VCaP (cell line): ENCODE measurements at regions not wholly inside any gene's neighbourhood (a gene's known extent, or its start where the extent isn't known, plus 50 kb on each side); places are given as distances from the start of the nearest gene placed in this dataset.

ENCODE experiments used
- H3K27ac ChIP-seq: fragments of 450-650 bp; 2 replicates; pipeline ENCODE4 v1.5.1; 2017
- TF ChIP-seq, protein P1 (sequence below): fragments of 450-650 bp; conservative IDR thresholded peaks from 2 replicates; pipeline ENCODE4 v1.5.1; 2017; ENCODE audit warnings: mild to moderate bottlenecking, moderate library complexity

DNA sequence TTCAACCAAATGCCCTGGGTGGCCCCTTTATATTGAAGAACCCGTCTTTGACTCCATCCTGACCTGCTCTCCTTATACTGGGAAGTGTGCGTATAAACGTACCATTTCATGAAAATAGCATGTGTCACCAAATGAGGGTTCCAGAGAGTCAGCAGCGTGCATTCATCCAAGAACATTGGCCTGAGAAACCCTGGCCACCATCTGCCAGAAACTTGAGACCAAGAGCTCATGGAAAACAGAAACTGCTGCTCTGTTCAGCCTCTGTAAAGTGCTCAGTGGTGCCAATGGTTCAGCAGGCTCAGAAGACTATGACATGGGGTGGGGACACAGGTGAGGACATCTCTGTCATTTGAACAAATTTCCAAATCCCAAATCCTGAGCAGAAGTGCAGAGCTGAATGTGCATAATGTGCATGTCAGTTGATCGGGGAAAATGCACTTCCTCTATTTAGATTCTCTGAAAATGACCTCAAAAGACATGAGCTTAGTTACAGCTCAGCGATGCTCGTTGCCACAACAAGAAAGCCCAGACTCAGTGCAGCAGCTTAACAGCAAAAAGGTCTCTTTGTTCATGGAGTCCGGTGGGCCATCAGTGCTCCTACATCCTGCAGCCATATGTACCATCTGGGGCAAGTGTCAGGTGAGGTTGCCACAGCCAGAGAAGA is 176.1 kb downstream of the ATPSCKMT start:
- TF ChIP-seq, protein P1, sequence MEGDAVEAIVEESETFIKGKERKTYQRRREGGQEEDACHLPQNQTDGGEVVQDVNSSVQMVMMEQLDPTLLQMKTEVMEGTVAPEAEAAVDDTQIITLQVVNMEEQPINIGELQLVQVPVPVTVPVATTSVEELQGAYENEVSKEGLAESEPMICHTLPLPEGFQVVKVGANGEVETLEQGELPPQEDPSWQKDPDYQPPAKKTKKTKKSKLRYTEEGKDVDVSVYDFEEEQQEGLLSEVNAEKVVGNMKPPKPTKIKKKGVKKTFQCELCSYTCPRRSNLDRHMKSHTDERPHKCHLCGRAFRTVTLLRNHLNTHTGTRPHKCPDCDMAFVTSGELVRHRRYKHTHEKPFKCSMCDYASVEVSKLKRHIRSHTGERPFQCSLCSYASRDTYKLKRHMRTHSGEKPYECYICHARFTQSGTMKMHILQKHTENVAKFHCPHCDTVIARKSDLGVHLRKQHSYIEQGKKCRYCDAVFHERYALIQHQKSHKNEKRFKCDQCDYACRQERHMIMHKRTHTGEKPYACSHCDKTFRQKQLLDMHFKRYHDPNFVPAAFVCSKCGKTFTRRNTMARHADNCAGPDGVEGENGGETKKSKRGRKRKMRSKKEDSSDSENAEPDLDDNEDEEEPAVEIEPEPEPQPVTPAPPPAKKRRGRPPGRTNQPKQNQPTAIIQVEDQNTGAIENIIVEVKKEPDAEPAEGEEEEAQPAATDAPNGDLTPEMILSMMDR: no peak
- no peak overlapping the region for H3K27ac ChIP-seq

DNA sequence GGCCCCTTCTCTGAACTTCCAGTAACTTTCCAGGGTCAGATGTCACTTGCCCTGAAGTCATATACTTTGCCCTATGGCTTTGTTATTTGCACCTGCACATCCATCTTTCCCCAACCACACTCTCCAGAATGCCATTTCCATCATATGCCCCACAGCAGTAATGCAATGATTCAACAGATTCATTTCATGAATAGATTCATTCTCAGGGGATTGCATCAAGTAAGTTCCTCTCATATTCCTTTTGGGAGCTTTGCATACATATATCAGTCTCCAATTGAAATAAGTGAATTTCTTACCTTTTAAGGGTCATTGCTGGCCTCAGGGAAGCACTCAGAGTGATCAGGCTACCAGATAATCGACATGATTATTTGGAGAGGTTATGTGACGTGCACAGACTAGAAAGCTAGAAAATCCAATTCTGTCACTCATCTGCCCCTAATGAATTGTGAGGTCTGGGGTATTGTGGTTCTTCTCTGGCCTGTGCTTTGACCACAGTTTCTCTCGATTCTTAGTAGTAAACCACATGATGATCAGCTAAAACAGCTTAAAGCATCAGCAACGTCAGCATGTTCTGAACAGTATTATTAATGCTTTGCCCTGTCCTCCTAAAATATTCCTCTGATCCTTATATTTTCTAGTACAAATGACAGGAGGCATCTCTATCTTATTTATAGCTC is 179.9 kb downstream of the ATPSCKMT start:
- TF ChIP-seq, protein P1: no peak
- no peak overlapping the region for H3K27ac ChIP-seq

DNA sequence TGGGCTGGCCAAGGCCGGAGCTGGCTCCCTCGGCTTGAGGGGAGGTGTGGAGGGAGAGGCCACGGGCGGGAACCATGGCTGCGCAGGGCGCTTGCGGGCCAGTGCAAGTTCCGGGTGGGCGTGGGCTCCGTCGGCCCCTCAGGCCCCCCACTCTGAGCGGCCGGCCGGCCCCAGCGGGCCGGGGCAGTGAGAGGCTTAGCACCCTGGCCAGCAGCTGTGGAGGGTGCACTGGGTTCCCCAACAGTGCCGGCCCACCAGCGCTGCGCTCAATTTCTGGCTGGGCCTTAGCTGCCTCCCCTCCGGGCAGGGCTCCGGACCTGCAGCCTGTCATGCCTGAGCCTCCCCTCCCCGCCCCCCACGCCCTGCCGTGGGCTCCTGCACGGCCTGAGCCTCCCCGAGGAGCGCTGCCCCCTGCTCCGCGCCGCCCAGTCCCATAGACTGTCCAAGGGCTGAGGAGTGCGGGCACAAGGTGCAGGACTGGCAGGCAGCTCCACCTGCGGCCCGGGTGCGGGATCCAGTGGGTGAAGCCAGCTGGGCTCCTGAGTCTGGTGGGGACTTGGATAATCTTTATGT is 184.2 kb downstream of the ATPSCKMT start:
- TF ChIP-seq, protein P1: no peak

DNA sequence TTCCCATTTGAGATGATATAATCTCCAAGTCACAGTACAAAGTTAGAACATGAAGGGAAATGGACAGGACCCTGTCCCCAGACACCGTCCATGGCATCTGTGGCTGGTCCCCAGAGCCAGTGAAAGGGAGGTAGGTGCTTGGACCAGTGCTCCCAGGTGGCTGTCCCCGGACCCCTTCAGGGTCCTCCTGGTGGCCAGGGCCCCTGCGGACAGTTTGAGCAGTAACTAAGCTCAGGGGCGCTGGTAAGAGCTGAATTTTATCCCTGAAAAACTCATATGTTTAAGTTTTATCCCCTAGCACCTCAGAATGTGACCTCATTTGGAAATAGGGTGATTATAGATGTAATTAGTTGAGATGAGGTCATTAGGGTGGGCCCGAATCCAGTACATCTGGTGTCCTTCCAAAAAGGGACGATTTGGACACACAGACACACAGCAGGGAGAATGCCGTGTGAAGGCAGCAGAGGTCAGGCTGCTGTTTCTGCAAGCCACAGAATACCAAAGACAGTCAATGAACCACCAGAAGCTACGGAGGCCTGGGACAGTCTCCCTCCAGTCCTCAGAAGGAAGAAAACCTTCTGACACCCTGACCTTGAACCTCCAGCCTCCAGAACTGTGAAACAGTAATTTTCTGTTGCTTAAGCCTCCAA is 185.0 kb downstream of the ATPSCKMT start:
- no peak overlapping the region for H3K27ac ChIP-seq
- TF ChIP-seq, protein P1: no peak

More for the DNA sequence above, 184.2 kb downstream of the ATPSCKMT start:
- no peak overlapping the region for H3K27ac ChIP-seq

DNA sequence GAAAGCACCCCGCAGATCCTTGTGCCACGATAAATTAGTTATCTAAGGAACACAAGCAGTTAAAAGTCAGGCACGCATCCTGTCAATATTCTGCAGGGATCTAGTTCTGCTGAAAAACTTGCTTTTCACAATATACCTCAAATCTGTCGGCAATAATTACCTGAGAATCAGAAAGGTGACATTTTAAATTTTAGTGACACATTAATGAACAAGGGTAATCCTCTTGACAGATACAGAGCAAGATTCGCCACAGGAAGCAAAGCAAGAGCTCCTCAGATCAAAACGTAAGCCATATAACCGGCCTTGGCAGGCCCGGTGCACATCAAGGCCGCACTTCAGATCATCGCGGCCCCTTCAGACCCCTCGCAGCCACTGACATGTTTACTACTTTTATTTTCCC is 185.7 kb downstream of the ATPSCKMT start:
- H3K27ac ChIP-seq: no peak overlapping the region
- TF ChIP-seq, protein P1: no peak

DNA sequence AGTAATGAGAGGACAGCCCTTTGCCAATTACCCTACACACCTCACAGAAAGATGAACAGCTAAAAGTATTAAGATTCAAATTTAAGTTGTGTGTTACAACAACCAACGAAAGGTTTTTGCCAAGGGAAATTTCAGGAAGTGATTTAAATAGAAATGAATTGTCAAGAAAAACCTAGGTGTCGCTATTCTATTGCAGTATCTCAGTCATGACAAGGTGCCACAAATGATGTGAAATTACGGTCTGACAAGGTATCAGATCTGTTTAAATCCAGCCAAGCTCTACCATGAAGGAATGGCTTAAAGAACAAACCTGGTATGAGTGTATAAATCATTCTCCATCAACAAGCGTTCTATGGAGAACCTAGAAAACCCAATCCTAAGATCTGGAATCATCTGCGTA is 189.7 kb downstream of the ATPSCKMT start:
- TF ChIP-seq, protein P1: peak; percentile 53

DNA sequence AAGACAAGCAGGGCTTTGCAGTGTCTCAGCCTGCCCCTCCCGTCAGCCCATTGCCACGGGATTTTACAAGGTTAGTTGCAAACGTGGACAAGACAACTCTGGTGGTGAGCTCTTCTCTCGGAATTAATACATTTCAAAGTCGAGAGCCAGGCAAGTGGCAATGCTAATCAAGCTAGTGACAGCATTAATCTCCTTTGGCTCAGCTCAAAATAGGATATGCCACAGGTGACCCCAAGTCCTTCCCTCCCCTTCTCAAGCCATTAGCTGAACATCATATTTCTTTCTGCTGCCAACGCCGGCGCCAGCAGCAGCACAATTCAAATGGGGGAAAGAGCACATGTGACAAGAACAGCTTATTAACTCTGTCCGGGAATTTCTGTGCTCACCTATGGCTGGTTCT is 190.1 kb downstream of the ATPSCKMT start:
- TF ChIP-seq, protein P1: no peak

More for the DNA sequence above, 189.7 kb downstream of the ATPSCKMT start:
- no peak overlapping the region for H3K27ac ChIP-seq

More for the DNA sequence above, 190.1 kb downstream of the ATPSCKMT start:
- no peak overlapping the region for H3K27ac ChIP-seq
